HepG2 (cell line): ENCODE measurements at regions not wholly inside any gene's neighbourhood (a gene's known extent, or its start where the extent isn't known, plus 50 kb on each side); places are given as distances from the start of the nearest gene placed in this dataset.

ENCODE experiments used
- ATAC-seq: fragments of 200-7000 bp; cut with Tn5 transposase; 3 replicates; pipeline ENCODE4 v1.9.1; 2020; ENCODE audit warnings: mild to moderate bottlenecking, moderate library complexity
- BruUV-seq: library from RNA; stranded (reverse); fragments of 400-500 nt; replicated peaks from 2 replicates; lab custom pipeline; 2021; lab: Mats Ljungman, UMichigan
- CTCF ChIA-PET: fragments of 300-600 bp; formaldehyde crosslinking; extraction: SDS; loops from one replicate; lab custom pipeline; 2021; ENCODE audit warnings: low total read pairs, inconsistent platforms, low intra/inter-chr PET ratio; lab: Yijun Ruan, JAX
- POLR2A ChIA-PET: fragments of 350-600 bp; sonication (Branson Sonifier 250); formaldehyde crosslinking; loops from one replicate; lab custom pipeline; 2020; ENCODE audit warnings: antibody characterized with exemption, inconsistent platforms; lab: Yijun Ruan, JAX
- DNase-seq: peaks from one replicate; pipeline ENCODE4 v3.0.0-alpha.2; 2015; ENCODE audit warnings: low spot score
- FAIRE-seq: peaks from 3 replicates; lab custom pipeline; 2011; peaks lifted over from hg19 to GRCh38; lab: Jason Lieb, UNC
- H2AFZ ChIP-seq: one replicate; pipeline ENCODE4 v1.6.1; 2011; ENCODE audit warnings: low read length, inconsistent platforms
- H3K27ac ChIP-seq: fragments of 300-600 bp; 3 replicates; pipeline ENCODE4 v1.8.0; 2011; ENCODE audit warnings: mixed run types, mild to moderate bottlenecking, mixed read lengths, low read length, inconsistent platforms; ENCODE audit not compliant: insufficient read depth; ENCODE audit errors: extremely low read length
- H3K27me3 ChIP-seq, 2 experiments: fragments of 200-600 bp in 1 of 2; 2 replicates in 1 of 2; 3 replicates in 1 of 2; pipeline versions ENCODE4 v1.6.0 to v1.8.0; 2011; ENCODE audit warnings: low read length in 2 of 2, mild to moderate bottlenecking in 2 of 2, moderate library complexity in 2 of 2, inconsistent platforms in 1 of 2; ENCODE audit not compliant: insufficient read depth in 2 of 2, control insufficient read depth in 1 of 2
- H3K36me3 ChIP-seq, 2 experiments: fragments of 200-600 bp in 1 of 2; replicated peaks in 1 of 2; 2 replicates in 1 of 2; 3 replicates in 1 of 2; pipeline versions ENCODE4 v1.5.1 to v1.8.0; 2011; ENCODE audit warnings: low read length in 2 of 2, inconsistent platforms in 1 of 2; ENCODE audit not compliant: insufficient read depth in 2 of 2, control insufficient read depth in 1 of 2
- H3K4me1 ChIP-seq: 2 replicates; pipeline ENCODE4 v1.5.1; 2012; ENCODE audit warnings: low read length, inconsistent platforms; ENCODE audit not compliant: insufficient read depth
- H3K4me2 ChIP-seq: 2 replicates; pipeline ENCODE4 v1.6.0; 2011; ENCODE audit warnings: low read depth, low read length, inconsistent platforms
- H3K4me3 ChIP-seq, 3 experiments: fragments of 200-600 bp in 1 of 3; sonication (generic), shearing (Covaris generic) in 1 of 3; replicated peaks in 1 of 3; 2 replicates each; pipeline ENCODE4 v1.5.1; 2011 to 2016; ENCODE audit warnings: low read length in 3 of 3, inconsistent platforms in 2 of 3, low read depth in 2 of 3, mild to moderate bottlenecking in 2 of 3, control low read depth in 1 of 3, mixed read lengths in 1 of 3; ENCODE audit not compliant: insufficient read depth in 1 of 3
- H3K79me2 ChIP-seq: one replicate; pipeline ENCODE4 v1.6.1; 2011; ENCODE audit warnings: low read length, inconsistent platforms; ENCODE audit not compliant: insufficient read depth
- H3K9ac ChIP-seq: 2 replicates; pipeline ENCODE4 v1.6.0; 2011; ENCODE audit warnings: mild to moderate bottlenecking, low read depth, low read length, inconsistent platforms; ENCODE audit not compliant: insufficient read depth
- H3K9me3 ChIP-seq: 2 replicates; pipeline ENCODE4 v1.5.1; 2012; ENCODE audit warnings: mild to moderate bottlenecking, low read length
- H4K20me1 ChIP-seq: 2 replicates; pipeline ENCODE4 v1.6.0; 2011; ENCODE audit warnings: inconsistent platforms, mild to moderate bottlenecking, low read length, moderate library complexity; ENCODE audit not compliant: insufficient read depth
- HNRNPUL1 ChIP-seq: fragments of 200-400 bp; formaldehyde crosslinking; IDR thresholded peaks from 2 replicates; pipeline ENCODE4 v1.6.1; 2017; ENCODE audit warnings: low read depth, mild to moderate bottlenecking, low read length, moderate library complexity
- MEF2D ChIP-seq: sonication (generic); formaldehyde crosslinking; IDR thresholded peaks from 2 replicates; pipeline ENCODE4 v1.5.1; 2020; ENCODE audit warnings: mild to moderate bottlenecking, missing genetic modification reagents
- MTF1 ChIP-seq: sonication (generic); formaldehyde crosslinking; IDR thresholded peaks from 2 replicates; pipeline ENCODE4 v1.5.0; 2020; ENCODE audit warnings: missing genetic modification reagents
- NFE2L2 ChIP-seq: fragments of 150-350 bp; IDR thresholded peaks from 2 replicates; pipeline ENCODE4 v1.6.1; 2014; ENCODE audit warnings: low read length
- RCOR2 ChIP-seq: IDR thresholded peaks from 2 replicates; pipeline ENCODE4 v1.6.1; 2016; ENCODE audit warnings: missing biosample characterization, missing genetic modification reagents
- RORA ChIP-seq: sonication (generic); formaldehyde crosslinking; IDR thresholded peaks from 2 replicates; pipeline ENCODE4 v1.5.0; 2020; ENCODE audit warnings: mild to moderate bottlenecking, missing genetic modification reagents, moderate library complexity
- ZFX ChIP-seq: sonication (generic); formaldehyde crosslinking; IDR thresholded peaks from 2 replicates; pipeline ENCODE4 v1.4.0; 2020; ENCODE audit warnings: mild to moderate bottlenecking, low read depth, missing genetic modification reagents, moderate library complexity
- ZNF260 ChIP-seq: sonication (generic); formaldehyde crosslinking; IDR thresholded peaks from 2 replicates; pipeline ENCODE4 v1.4.0; 2020; ENCODE audit warnings: missing genetic modification reagents, low read depth, mild to moderate bottlenecking, borderline replicate concordance
- ZNF607 ChIP-seq: sonication (generic); formaldehyde crosslinking; IDR thresholded peaks from 2 replicates; pipeline ENCODE4 v1.5.1; 2020; ENCODE audit warnings: missing genetic modification reagents, mild to moderate bottlenecking, borderline replicate concordance
- ZNF781 ChIP-seq: sonication (generic); formaldehyde crosslinking; IDR thresholded peaks from 2 replicates; pipeline ENCODE4 v1.5.1; 2020; ENCODE audit warnings: borderline replicate concordance, mild to moderate bottlenecking, missing genetic modification reagents; ENCODE audit errors: not compliant biosample characterization
- WGBS: methylation state at CpG from one replicate; pipeline ENCODE4 v1.1.6; 2017; ENCODE audit warnings: low lambda C conversion rate; 5-methylcytosine and 5-hydroxymethylcytosine counted together
- in situ Hi-C: cut with HindIII; loops from 2 replicates; pipeline ENCODE4 v1.10.0; 2017; ENCODE audit warnings: low pct_unique_long_range_greater_than_20kb; ENCODE audit not compliant: extremely low pct_ligation_motif_present
- intact Hi-C: fragments of 100-400 bp; cut with micrococcal nuclease; formaldehyde crosslinking; loops from one replicate; pipeline ENCODE4 v1.10.0; 2022; ENCODE audit not compliant: unreplicated experiment
- TF ChIP-seq, protein P1 (sequence below): sonication (generic); formaldehyde crosslinking; IDR thresholded peaks from 2 replicates; pipeline ENCODE4 v1.5.1; 2020; ENCODE audit warnings: mild to moderate bottlenecking, missing genetic modification reagents, borderline replicate concordance
- TF ChIP-seq, protein P2 (sequence below): sonication (generic); formaldehyde crosslinking; IDR thresholded peaks from 2 replicates; pipeline ENCODE4 v1.4.0; 2020; ENCODE audit warnings: missing genetic modification reagents

GRCh38 chr16:48881272-48881671 is 271.3 kb upstream of the N4BP1 start:
- intact Hi-C loops: no loop called here
- FAIRE-seq: no peak
- H2AFZ ChIP-seq: no peak overlapping the region
- no peaks in the 10 kb centered on the region for H3K4me1 ChIP-seq
- BruUV-seq: no TSS peak
- no peak overlapping the region for H3K4me3 ChIP-seq
- 0% methylated on average over 2 of the region's 2 CpGs for WGBS
- DNase-seq: no peak
- no peak overlapping the region for H3K4me2 ChIP-seq
- no peaks in the 10 kb centered on the region for H3K79me2 ChIP-seq
- no peaks in the 10 kb centered on the region for H4K20me1 ChIP-seq
- in situ Hi-C loops: no loop called here
- no peaks in the 10 kb centered on the region; a peak in 2 of 5 replicates for H3K27me3 ChIP-seq
- no peaks in the 10 kb centered on the region for H3K36me3 ChIP-seq
- ATAC-seq: no peak
- POLR2A ChIA-PET: no interaction called here
- H3K9ac ChIP-seq: no peak overlapping the region
- TF ChIP-seq, protein P1, sequence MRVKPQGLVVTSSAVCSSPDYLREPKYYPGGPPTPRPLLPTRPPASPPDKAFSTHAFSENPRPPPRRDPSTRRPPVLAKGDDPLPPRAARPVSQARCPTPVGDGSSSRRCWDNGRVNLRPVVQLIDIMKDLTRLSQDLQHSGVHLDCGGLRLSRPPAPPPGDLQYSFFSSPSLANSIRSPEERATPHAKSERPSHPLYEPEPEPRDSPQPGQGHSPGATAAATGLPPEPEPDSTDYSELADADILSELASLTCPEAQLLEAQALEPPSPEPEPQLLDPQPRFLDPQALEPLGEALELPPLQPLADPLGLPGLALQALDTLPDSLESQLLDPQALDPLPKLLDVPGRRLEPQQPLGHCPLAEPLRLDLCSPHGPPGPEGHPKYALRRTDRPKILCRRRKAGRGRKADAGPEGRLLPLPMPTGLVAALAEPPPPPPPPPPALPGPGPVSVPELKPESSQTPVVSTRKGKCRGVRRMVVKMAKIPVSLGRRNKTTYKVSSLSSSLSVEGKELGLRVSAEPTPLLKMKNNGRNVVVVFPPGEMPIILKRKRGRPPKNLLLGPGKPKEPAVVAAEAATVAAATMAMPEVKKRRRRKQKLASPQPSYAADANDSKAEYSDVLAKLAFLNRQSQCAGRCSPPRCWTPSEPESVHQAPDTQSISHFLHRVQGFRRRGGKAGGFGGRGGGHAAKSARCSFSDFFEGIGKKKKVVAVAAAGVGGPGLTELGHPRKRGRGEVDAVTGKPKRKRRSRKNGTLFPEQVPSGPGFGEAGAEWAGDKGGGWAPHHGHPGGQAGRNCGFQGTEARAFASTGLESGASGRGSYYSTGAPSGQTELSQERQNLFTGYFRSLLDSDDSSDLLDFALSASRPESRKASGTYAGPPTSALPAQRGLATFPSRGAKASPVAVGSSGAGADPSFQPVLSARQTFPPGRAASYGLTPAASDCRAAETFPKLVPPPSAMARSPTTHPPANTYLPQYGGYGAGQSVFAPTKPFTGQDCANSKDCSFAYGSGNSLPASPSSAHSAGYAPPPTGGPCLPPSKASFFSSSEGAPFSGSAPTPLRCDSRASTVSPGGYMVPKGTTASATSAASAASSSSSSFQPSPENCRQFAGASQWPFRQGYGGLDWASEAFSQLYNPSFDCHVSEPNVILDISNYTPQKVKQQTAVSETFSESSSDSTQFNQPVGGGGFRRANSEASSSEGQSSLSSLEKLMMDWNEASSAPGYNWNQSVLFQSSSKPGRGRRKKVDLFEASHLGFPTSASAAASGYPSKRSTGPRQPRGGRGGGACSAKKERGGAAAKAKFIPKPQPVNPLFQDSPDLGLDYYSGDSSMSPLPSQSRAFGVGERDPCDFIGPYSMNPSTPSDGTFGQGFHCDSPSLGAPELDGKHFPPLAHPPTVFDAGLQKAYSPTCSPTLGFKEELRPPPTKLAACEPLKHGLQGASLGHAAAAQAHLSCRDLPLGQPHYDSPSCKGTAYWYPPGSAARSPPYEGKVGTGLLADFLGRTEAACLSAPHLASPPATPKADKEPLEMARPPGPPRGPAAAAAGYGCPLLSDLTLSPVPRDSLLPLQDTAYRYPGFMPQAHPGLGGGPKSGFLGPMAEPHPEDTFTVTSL (CRISPR knock-in tag): no peak
- TF ChIP-seq HNRNPUL1: no peak
- TF ChIP-seq ZNF781 (CRISPR knock-in tag): no peak
- TF ChIP-seq NFE2L2: no peak
- no peak for TF ChIP-seq MEF2D
- TF ChIP-seq, protein P2, sequence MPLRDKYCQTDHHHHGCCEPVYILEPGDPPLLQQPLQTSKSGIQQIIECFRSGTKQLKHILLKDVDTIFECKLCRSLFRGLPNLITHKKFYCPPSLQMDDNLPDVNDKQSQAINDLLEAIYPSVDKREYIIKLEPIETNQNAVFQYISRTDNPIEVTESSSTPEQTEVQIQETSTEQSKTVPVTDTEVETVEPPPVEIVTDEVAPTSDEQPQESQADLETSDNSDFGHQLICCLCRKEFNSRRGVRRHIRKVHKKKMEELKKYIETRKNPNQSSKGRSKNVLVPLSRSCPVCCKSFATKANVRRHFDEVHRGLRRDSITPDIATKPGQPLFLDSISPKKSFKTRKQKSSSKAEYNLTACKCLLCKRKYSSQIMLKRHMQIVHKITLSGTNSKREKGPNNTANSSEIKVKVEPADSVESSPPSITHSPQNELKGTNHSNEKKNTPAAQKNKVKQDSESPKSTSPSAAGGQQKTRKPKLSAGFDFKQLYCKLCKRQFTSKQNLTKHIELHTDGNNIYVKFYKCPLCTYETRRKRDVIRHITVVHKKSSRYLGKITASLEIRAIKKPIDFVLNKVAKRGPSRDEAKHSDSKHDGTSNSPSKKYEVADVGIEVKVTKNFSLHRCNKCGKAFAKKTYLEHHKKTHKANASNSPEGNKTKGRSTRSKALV (CRISPR knock-in tag): no peak
- TF ChIP-seq RCOR2: no peak
- TF ChIP-seq ZFX (CRISPR knock-in tag): no peak
- no peak for TF ChIP-seq ZNF260
- TF ChIP-seq RORA (CRISPR knock-in tag): no peak
- TF ChIP-seq MTF1: no peak
- no peak for TF ChIP-seq ZNF607 (CRISPR knock-in tag)
- H3K27ac ChIP-seq: no peak overlapping the region
- CTCF ChIA-PET: no interaction called here
- H3K9me3 ChIP-seq: no peaks in the 10 kb centered on the region
